Neuronal stem cell (in vitro differentiated cells): ENCODE measurements at regions not wholly inside any gene's neighbourhood (a gene's known extent, or its start where the extent isn't known, plus 50 kb on each side); places are given as distances from the start of the nearest gene placed in this dataset.
A peak's percentile ranks its signal among the peaks of the same experiment; 100 is the strongest.

Experiments used
- DNase-seq: peaks from one replicate; pipeline ENCODE4 v3.0.0-alpha.2; 2013; ENCODE audit warnings: low spot score
- H2AFZ ChIP-seq: one replicate; pipeline ENCODE4 v1.6.1; 2013; ENCODE audit warnings: mild to moderate bottlenecking, low read length, inconsistent platforms
- H2AK5ac ChIP-seq: 2 replicates; pipeline ENCODE4 v1.6.1; 2013; ENCODE audit warnings: low read depth, mild to moderate bottlenecking, inconsistent platforms, low read length, moderate library complexity, mixed read lengths
- H2BK120ac ChIP-seq: 2 replicates; pipeline ENCODE4 v1.6.1; 2013; ENCODE audit warnings: low read depth, mild to moderate bottlenecking, inconsistent platforms, low read length, moderate library complexity, mixed read lengths
- H2BK12ac ChIP-seq: one replicate; pipeline ENCODE4 v1.6.1; 2013; ENCODE audit warnings: low read length, inconsistent platforms
- H2BK15ac ChIP-seq: 2 replicates; pipeline ENCODE4 v1.6.1; 2013; ENCODE audit warnings: mild to moderate bottlenecking, low read length, inconsistent platforms, mixed read lengths
- H2BK5ac ChIP-seq: one replicate; pipeline ENCODE4 v1.6.1; 2013; ENCODE audit warnings: inconsistent platforms, mild to moderate bottlenecking, low read length, moderate library complexity
- H3K14ac ChIP-seq: one replicate; pipeline ENCODE4 v1.6.1; 2013; ENCODE audit warnings: low read length, inconsistent platforms
- H3K18ac ChIP-seq: 2 replicates; pipeline ENCODE4 v1.6.1; 2013; ENCODE audit warnings: low read length, inconsistent platforms
- H3K23ac ChIP-seq: 2 replicates; pipeline ENCODE4 v1.6.1; 2013; ENCODE audit warnings: low read depth, mild to moderate bottlenecking, mixed read lengths, low read length, inconsistent platforms; ENCODE audit not compliant: poor library complexity
- H3K27ac ChIP-seq: replicated peaks from 3 replicates; pipeline ENCODE4 v1.5.1; 2013; ENCODE audit warnings: low read length, inconsistent platforms
- H3K27me3 ChIP-seq, 3 experiments: 2 replicates each; pipeline ENCODE4 v1.6.1; 2013; ENCODE audit warnings: low read length in 3 of 3, mild to moderate bottlenecking in 2 of 3, inconsistent platforms in 1 of 3, low read depth in 1 of 3, mixed read lengths in 1 of 3, moderate library complexity in 1 of 3; ENCODE audit not compliant: control insufficient read depth in 3 of 3, insufficient read depth in 3 of 3
- H3K36me3 ChIP-seq, 2 donors: replicated peaks in 1 of 2; 2 replicates each; pipeline ENCODE4 v1.6.1; 2013; ENCODE audit warnings: low read length in 2 of 2; ENCODE audit not compliant: control insufficient read depth in 2 of 2, insufficient read depth in 2 of 2
- H3K4ac ChIP-seq: 2 replicates; pipeline ENCODE4 v1.6.1; 2013; ENCODE audit warnings: inconsistent platforms, mild to moderate bottlenecking, low read length, moderate library complexity
- H3K4me1 ChIP-seq, 2 donors: 1 replicate in 1 of 2; 2 replicates in 1 of 2; pipeline ENCODE4 v1.6.1; 2013; ENCODE audit warnings: low read length in 2 of 2, low read depth in 1 of 2; ENCODE audit not compliant: control insufficient read depth in 2 of 2, insufficient read depth in 1 of 2
- H3K4me2 ChIP-seq: one replicate; pipeline ENCODE4 v1.6.1; 2013; ENCODE audit warnings: mild to moderate bottlenecking, low read length, inconsistent platforms; ENCODE audit not compliant: insufficient read depth, poor library complexity, severe bottlenecking
- H3K4me3 ChIP-seq, 2 donors: 2 replicates each; pipeline ENCODE4 v1.5.1; 2013; ENCODE audit warnings: low read length in 2 of 2, mild to moderate bottlenecking in 2 of 2, inconsistent platforms in 1 of 2, moderate library complexity in 1 of 2
- H3K79me1 ChIP-seq: one replicate; pipeline ENCODE4 v1.6.1; 2013; ENCODE audit warnings: low read depth, mild to moderate bottlenecking, inconsistent platforms, low read length, moderate library complexity
- H3K9ac ChIP-seq: one replicate; pipeline ENCODE4 v1.6.1; 2013; ENCODE audit warnings: mild to moderate bottlenecking, low read depth, low read length, inconsistent platforms; ENCODE audit not compliant: poor library complexity
- H3K9me3 ChIP-seq, 2 donors: replicated peaks in 1 of 2; 2 replicates each; pipeline versions ENCODE3 to v1.6.1; 2013; ENCODE audit warnings: low read length in 2 of 2, mild to moderate bottlenecking in 2 of 2, inconsistent platforms in 1 of 2, low read depth in 1 of 2, mixed read lengths in 1 of 2, moderate library complexity in 1 of 2; ENCODE audit not compliant: control insufficient read depth in 2 of 2, insufficient read depth in 1 of 2
- H4K8ac ChIP-seq: one replicate; pipeline ENCODE4 v1.6.1; 2013; ENCODE audit warnings: low read depth, mild to moderate bottlenecking, inconsistent platforms, low read length, moderate library complexity
- H4K91ac ChIP-seq: one replicate; pipeline ENCODE4 v1.6.1; 2013; ENCODE audit warnings: low read length, low read depth, mild to moderate bottlenecking, inconsistent platforms; ENCODE audit not compliant: poor library complexity
- WGBS, 2 donors: extraction: QIAGEN DNeasy Blood & Tissue Kit; methylation state at CpG; one replicate each; pipeline ENCODE4 v1.1.7; 2013; ENCODE audit warnings: missing lambda C conversion rate in 2 of 2, mixed read lengths in 1 of 2; ENCODE audit not compliant: insufficient read length in 2 of 2, insufficient replicate concordance in 1 of 2; ENCODE audit errors: extremely low coverage in 2 of 2; 5-methylcytosine and 5-hydroxymethylcytosine counted together

DNA sequence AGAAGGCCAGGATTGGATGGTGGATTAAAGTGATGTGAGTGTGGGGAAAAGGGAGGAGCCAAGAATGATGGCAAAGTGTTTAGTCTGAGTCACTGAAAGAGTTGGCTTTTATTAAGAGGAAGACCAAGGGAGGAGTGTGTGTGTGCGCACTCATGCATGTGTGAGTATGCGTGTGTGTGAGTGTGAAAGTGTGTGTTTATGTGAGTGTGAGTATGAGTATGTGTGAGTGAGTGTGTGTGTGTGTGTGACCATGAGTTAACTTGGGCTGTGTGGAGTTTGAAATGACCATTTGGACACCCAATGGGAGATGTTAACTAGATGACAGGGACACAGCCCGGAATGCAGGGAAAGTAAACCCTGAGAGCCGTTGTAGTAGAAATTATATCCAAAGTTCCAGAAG is 57.6 kb upstream of the EYA2 start:
- Histone ChIP-seq H3K9me3 (no peaks in the 10 kb centered on the region), H3K4me3 (no peak overlapping the region), H3K27me3 (peaks cover 0 to 3% (median 0%) of the 10 kb centered on the region in 3 experiments), H4K91ac (no peak overlapping the region), H3K4ac (no peak overlapping the region), H2BK120ac (no peak overlapping the region), H3K4me2 (no peak overlapping the region), H4K8ac (no peak overlapping the region), H3K36me3 (no peaks in the 10 kb centered on the region), H2BK15ac (no peak overlapping the region), H2AFZ (no peak overlapping the region), H3K23ac (no peak overlapping the region), H3K79me1 (no peaks in the 10 kb centered on the region), H3K18ac (no peak overlapping the region), H2AK5ac (no peak overlapping the region), H2BK12ac (no peak overlapping the region), H3K14ac (no peak overlapping the region), H3K4me1 (peaks cover 0 to 1% of the 10 kb centered on the region in 2 donors), H3K27ac (no peak overlapping the region), H2BK5ac (no peak overlapping the region), H3K9ac (no peak overlapping the region)
- 100% methylated on average over 1 of the region's 4 CpGs; no CpG with 5 or more reads in 1 of the 2 donors for WGBS, 2 donors
- DNase-seq: no peak

DNA sequence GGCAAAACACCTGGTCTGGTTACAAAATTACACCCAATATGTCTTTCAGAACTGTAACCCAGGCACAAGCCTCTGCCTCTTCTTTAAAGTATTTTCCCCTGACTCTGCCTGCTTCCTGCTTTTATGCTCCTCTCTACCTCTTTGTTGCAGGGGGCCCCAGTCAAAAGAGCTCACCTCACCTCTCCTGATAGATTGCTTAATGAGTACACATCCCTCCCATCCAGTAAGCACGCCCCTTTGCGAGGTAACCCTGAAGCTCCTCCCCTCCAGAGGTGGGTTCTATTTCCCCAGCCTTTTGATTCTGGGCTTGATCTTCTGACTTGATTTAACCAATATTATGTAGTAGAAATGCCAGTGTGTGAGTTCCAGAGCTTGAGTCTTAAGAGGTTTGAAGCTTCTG is 56.6 kb upstream of the EYA2 start:
- H2AFZ ChIP-seq: no peak overlapping the region
- no peaks in the 10 kb centered on the region for H3K9me3 ChIP-seq
- no peak overlapping the region for H3K9ac ChIP-seq
- peaks cover 0 to 3% (median 0%) of the 10 kb centered on the region in 3 experiments for H3K27me3 ChIP-seq
- H2AK5ac ChIP-seq: no peak overlapping the region
- peaks cover 0 to 1% of the 10 kb centered on the region in 2 donors for H3K4me1 ChIP-seq
- H2BK15ac ChIP-seq: no peak overlapping the region
- no peaks in the 10 kb centered on the region for H3K36me3 ChIP-seq
- H3K4me2 ChIP-seq: no peak overlapping the region
- H4K91ac ChIP-seq: no peak overlapping the region
- no peak overlapping the region for H2BK5ac ChIP-seq
- no peak overlapping the region for H3K18ac ChIP-seq
- no CpG with 5 or more reads among the region's 2 CpGs for WGBS, 2 donors
- H3K4me3 ChIP-seq: no peak overlapping the region
- no peak for DNase-seq
- H4K8ac ChIP-seq: no peak overlapping the region
- no peak overlapping the region for H2BK120ac ChIP-seq
- H3K14ac ChIP-seq: no peak overlapping the region
- no peak overlapping the region for H2BK12ac ChIP-seq
- no peak overlapping the region for H3K4ac ChIP-seq
- no peaks in the 10 kb centered on the region for H3K79me1 ChIP-seq
- no peak overlapping the region for H3K27ac ChIP-seq
- no peak overlapping the region for H3K23ac ChIP-seq

DNA sequence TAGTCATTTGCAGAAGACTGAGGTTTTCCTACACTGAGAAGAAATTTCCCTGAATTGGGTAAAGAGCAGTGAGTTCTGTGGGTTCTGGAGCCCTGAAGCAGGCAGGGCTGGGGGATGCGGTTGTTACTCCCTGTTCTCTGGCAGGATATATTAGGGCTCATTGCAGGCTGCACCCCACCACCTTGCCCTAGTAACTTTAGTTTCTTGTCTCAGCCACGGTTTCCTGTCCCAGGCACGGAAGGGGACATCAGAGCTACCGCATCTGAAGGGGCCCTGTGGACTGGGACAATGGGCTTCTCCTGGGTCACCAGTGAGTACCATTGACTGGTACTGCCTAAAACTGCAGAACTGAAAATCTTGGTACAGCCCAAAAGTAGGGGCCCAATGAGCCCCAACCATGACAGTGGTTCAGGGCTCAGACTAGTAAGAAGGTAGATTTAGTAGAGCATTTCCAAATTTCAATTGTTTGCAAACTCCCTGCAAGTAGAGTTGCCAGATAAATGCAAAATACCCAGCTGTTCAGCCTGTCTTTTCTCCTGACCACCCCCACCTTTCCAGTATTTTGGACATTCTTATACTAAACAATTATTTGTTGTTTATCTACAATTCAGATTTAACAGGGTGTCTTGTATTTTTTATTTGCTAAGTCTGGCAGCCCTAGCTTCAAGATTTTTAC is 54.5 kb upstream of the EYA2 start:
- no peak overlapping the region for H2BK15ac ChIP-seq
- H3K27ac ChIP-seq: no peak overlapping the region
- peaks cover 0 to 3% (median 0%) of the 10 kb centered on the region in 3 experiments for H3K27me3 ChIP-seq
- no peak overlapping the region for H2BK5ac ChIP-seq
- peaks cover 0 to 1% of the 10 kb centered on the region in 2 donors for H3K4me1 ChIP-seq
- no peak overlapping the region for H3K18ac ChIP-seq
- H4K8ac ChIP-seq: no peak overlapping the region
- peaks cover 0 to 1% of the 10 kb centered on the region in 2 donors for H3K9me3 ChIP-seq
- no peak overlapping the region for H2BK120ac ChIP-seq
- no peaks in the 10 kb centered on the region for H3K79me1 ChIP-seq
- H2AFZ ChIP-seq: no peak overlapping the region
- H3K4ac ChIP-seq: no peak overlapping the region
- peak overlapping the region; percentile 9 for H2AK5ac ChIP-seq
- H3K36me3 ChIP-seq: no peaks in the 10 kb centered on the region
- H3K9ac ChIP-seq: no peak overlapping the region
- no peak overlapping the region for H4K91ac ChIP-seq
- DNase-seq: no peak
- H3K14ac ChIP-seq: no peak overlapping the region
- no peak overlapping the region for H3K4me3 ChIP-seq
- no CpG with 5 or more reads among the region's 4 CpGs for WGBS, 2 donors
- no peak overlapping the region for H3K4me2 ChIP-seq
- H3K23ac ChIP-seq: no peak overlapping the region
- no peak overlapping the region for H2BK12ac ChIP-seq
